ENCODE measurements at regions not wholly inside any gene's neighbourhood (a gene's known extent, or its start where the extent isn't known, plus 50 kb on each side); places are given as distances from the start of the nearest gene placed in this dataset.

- H3K27me3 ChIP-seq (ENCODE audit: low read depth, low read length): no peaks in the 10 kb centered on the region
- no peaks in the 10 kb centered on the region for H3K9me3 ChIP-seq (ENCODE audit: control insufficient read depth in 1 of 2, low read length in 2 of 2)
- H3K4me1 ChIP-seq (ENCODE audit: control insufficient read depth in 1 of 2, insufficient read depth in 2 of 2, low read length in 2 of 2): no peaks in the 10 kb centered on the region
- H3K27ac ChIP-seq (ENCODE audit: low read length): no peak overlapping the region
- H3K4me3 ChIP-seq (ENCODE audit: low read depth in 1 of 2, low read length in 2 of 2): no peak overlapping the region
- no peaks in the 10 kb centered on the region for H3K36me3 ChIP-seq (ENCODE audit: control insufficient read depth in 1 of 2, insufficient read depth in 2 of 2, low read length in 2 of 2)
Measured at GRCh38 chr14:85288041-85288440, 241.9 kb upstream of the FLRT2 start.

GRCh38 chr14:85291731-85292130 is 238.2 kb upstream of the FLRT2 start:
- H3K27ac ChIP-seq (ENCODE audit: low read length): no peak overlapping the region

GRCh38 chr14:85293612-85294234 is 236.2 kb upstream of the FLRT2 start:
- Histone ChIP-seq H3K27ac (ENCODE audit: low read length) (no peak overlapping the region), H3K36me3 (ENCODE audit: control insufficient read depth in 1 of 2, insufficient read depth in 2 of 2, low read length in 2 of 2) (no peaks in the 10 kb centered on the region), H3K9me3 (ENCODE audit: control insufficient read depth in 1 of 2, low read length in 2 of 2) (no peaks in the 10 kb centered on the region), H3K4me3 (ENCODE audit: low read depth in 1 of 2, low read length in 2 of 2) (no peak overlapping the region), H3K4me1 (ENCODE audit: control insufficient read depth in 1 of 2, insufficient read depth in 2 of 2, low read length in 2 of 2) (no peaks in the 10 kb centered on the region), H3K27me3 (ENCODE audit: low read depth, low read length) (no peaks in the 10 kb centered on the region)

More at GRCh38 chr14:85291731-85292130, 238.2 kb upstream of the FLRT2 start:
- Histone ChIP-seq H3K4me1 (ENCODE audit: control insufficient read depth in 1 of 2, insufficient read depth in 2 of 2, low read length in 2 of 2) (no peaks in the 10 kb centered on the region), H3K9me3 (ENCODE audit: control insufficient read depth in 1 of 2, low read length in 2 of 2) (no peaks in the 10 kb centered on the region), H3K4me3 (ENCODE audit: low read depth in 1 of 2, low read length in 2 of 2) (no peak overlapping the region), H3K36me3 (ENCODE audit: control insufficient read depth in 1 of 2, insufficient read depth in 2 of 2, low read length in 2 of 2) (no peaks in the 10 kb centered on the region), H3K27me3 (ENCODE audit: low read depth, low read length) (no peaks in the 10 kb centered on the region)

GRCh38 chr14:85295318-85295717 is 234.6 kb upstream of the FLRT2 start:
- no peak overlapping the region for H3K4me3 ChIP-seq (ENCODE audit: low read depth in 1 of 2, low read length in 2 of 2)

GRCh38 chr14:85296456-85297210 is 233.3 kb upstream of the FLRT2 start:
- Histone ChIP-seq H3K27ac (ENCODE audit: low read length) (no peak overlapping the region), H3K27me3 (ENCODE audit: low read depth, low read length) (no peaks in the 10 kb centered on the region), H3K36me3 (ENCODE audit: control insufficient read depth in 1 of 2, insufficient read depth in 2 of 2, low read length in 2 of 2) (no peaks in the 10 kb centered on the region), H3K9me3 (ENCODE audit: control insufficient read depth in 1 of 2, low read length in 2 of 2) (no peaks in the 10 kb centered on the region), H3K4me1 (ENCODE audit: control insufficient read depth in 1 of 2, insufficient read depth in 2 of 2, low read length in 2 of 2) (no peaks in the 10 kb centered on the region), H3K4me3 (ENCODE audit: low read depth in 1 of 2, low read length in 2 of 2) (no peak overlapping the region)

More at GRCh38 chr14:85295318-85295717, 234.6 kb upstream of the FLRT2 start:
- Histone ChIP-seq H3K27me3 (ENCODE audit: low read depth, low read length) (no peaks in the 10 kb centered on the region), H3K27ac (ENCODE audit: low read length) (no peak overlapping the region), H3K9me3 (ENCODE audit: control insufficient read depth in 1 of 2, low read length in 2 of 2) (no peaks in the 10 kb centered on the region), H3K4me1 (ENCODE audit: control insufficient read depth in 1 of 2, insufficient read depth in 2 of 2, low read length in 2 of 2) (no peaks in the 10 kb centered on the region), H3K36me3 (ENCODE audit: control insufficient read depth in 1 of 2, insufficient read depth in 2 of 2, low read length in 2 of 2) (no peaks in the 10 kb centered on the region)

GRCh38 chr14:85300107-85300506 is 229.8 kb upstream of the FLRT2 start:
- Histone ChIP-seq H3K4me3 (ENCODE audit: low read depth in 1 of 2, low read length in 2 of 2) (no peak overlapping the region), H3K36me3 (ENCODE audit: control insufficient read depth in 1 of 2, insufficient read depth in 2 of 2, low read length in 2 of 2) (no peaks in the 10 kb centered on the region), H3K9me3 (ENCODE audit: control insufficient read depth in 1 of 2, low read length in 2 of 2) (no peaks in the 10 kb centered on the region), H3K27me3 (ENCODE audit: low read depth, low read length) (no peaks in the 10 kb centered on the region), H3K27ac (ENCODE audit: low read length) (no peak overlapping the region), H3K4me1 (ENCODE audit: control insufficient read depth in 1 of 2, insufficient read depth in 2 of 2, low read length in 2 of 2) (no peaks in the 10 kb centered on the region)

- H3K4me3 ChIP-seq (ENCODE audit: low read depth in 1 of 2, low read length in 2 of 2): no peak overlapping the region
- no peaks in the 10 kb centered on the region for H3K9me3 ChIP-seq (ENCODE audit: control insufficient read depth in 1 of 2, low read length in 2 of 2)
- no peaks in the 10 kb centered on the region for H3K27me3 ChIP-seq (ENCODE audit: low read depth, low read length)
- no peaks in the 10 kb centered on the region for H3K4me1 ChIP-seq (ENCODE audit: control insufficient read depth in 1 of 2, insufficient read depth in 2 of 2, low read length in 2 of 2)
- H3K27ac ChIP-seq (ENCODE audit: low read length): no peak overlapping the region
- H3K36me3 ChIP-seq (ENCODE audit: control insufficient read depth in 1 of 2, insufficient read depth in 2 of 2, low read length in 2 of 2): no peaks in the 10 kb centered on the region
Measured at GRCh38 chr14:85301506-85301905, 228.4 kb upstream of the FLRT2 start.

- Histone ChIP-seq H3K27ac (ENCODE audit: low read length) (no peak overlapping the region), H3K27me3 (ENCODE audit: low read depth, low read length) (no peaks in the 10 kb centered on the region), H3K36me3 (ENCODE audit: control insufficient read depth in 1 of 2, insufficient read depth in 2 of 2, low read length in 2 of 2) (no peaks in the 10 kb centered on the region), H3K4me3 (ENCODE audit: low read depth in 1 of 2, low read length in 2 of 2) (no peak overlapping the region), H3K9me3 (ENCODE audit: control insufficient read depth in 1 of 2, low read length in 2 of 2) (no peaks in the 10 kb centered on the region), H3K4me1 (ENCODE audit: control insufficient read depth in 1 of 2, insufficient read depth in 2 of 2, low read length in 2 of 2) (no peaks in the 10 kb centered on the region)
Measured at GRCh38 chr14:85306024-85306423, 223.9 kb upstream of the FLRT2 start.

- Histone ChIP-seq H3K27me3 (ENCODE audit: low read depth, low read length) (no peaks in the 10 kb centered on the region), H3K36me3 (ENCODE audit: control insufficient read depth in 1 of 2, insufficient read depth in 2 of 2, low read length in 2 of 2) (no peaks in the 10 kb centered on the region), H3K27ac (ENCODE audit: low read length) (no peak overlapping the region), H3K4me1 (ENCODE audit: control insufficient read depth in 1 of 2, insufficient read depth in 2 of 2, low read length in 2 of 2) (no peaks in the 10 kb centered on the region), H3K9me3 (ENCODE audit: control insufficient read depth in 1 of 2, low read length in 2 of 2) (no peaks in the 10 kb centered on the region), H3K4me3 (ENCODE audit: low read depth in 1 of 2, low read length in 2 of 2) (no peak overlapping the region)
Measured at GRCh38 chr14:85308531-85309300, 221.2 kb upstream of the FLRT2 start.

GRCh38 chr14:85310491-85311272 is 219.3 kb upstream of the FLRT2 start:
- Histone ChIP-seq H3K36me3 (ENCODE audit: control insufficient read depth in 1 of 2, insufficient read depth in 2 of 2, low read length in 2 of 2) (no peaks in the 10 kb centered on the region), H3K9me3 (ENCODE audit: control insufficient read depth in 1 of 2, low read length in 2 of 2) (no peaks in the 10 kb centered on the region), H3K4me1 (ENCODE audit: control insufficient read depth in 1 of 2, insufficient read depth in 2 of 2, low read length in 2 of 2) (no peaks in the 10 kb centered on the region), H3K4me3 (ENCODE audit: low read depth in 1 of 2, low read length in 2 of 2) (no peak overlapping the region), H3K27me3 (ENCODE audit: low read depth, low read length) (no peaks in the 10 kb centered on the region), H3K27ac (ENCODE audit: low read length) (no peak overlapping the region)
